ENCODE measurements at regions not wholly inside any gene's neighbourhood (a gene's known extent, or its start where the extent isn't known, plus 50 kb on each side); places are given as distances from the start of the nearest gene placed in this dataset.

DNA sequence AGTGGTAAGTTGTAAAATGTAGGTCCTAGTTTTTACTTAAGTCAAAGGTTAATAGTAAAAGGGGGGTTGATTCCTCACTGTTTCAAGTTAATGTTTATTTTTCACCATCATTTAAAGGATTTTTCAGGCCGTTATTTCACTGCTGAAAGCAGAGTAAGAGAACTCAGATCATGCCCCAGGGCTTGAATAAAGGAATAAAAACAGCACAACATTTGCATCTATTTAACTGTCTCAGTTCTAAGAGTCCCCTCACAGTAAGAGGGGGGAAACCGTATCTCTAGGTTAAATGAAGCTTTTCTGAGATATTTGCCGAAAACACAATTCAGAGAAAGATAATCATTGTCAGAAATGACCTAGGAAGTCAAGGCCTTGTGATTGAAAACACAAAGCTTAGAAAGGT, 138.2 kb upstream of the KCTD1 start:
- Histone ChIP-seq H3K9me3 (ENCODE audit: control insufficient read depth, low read length) (no peaks in the 10 kb centered on the region), H3K4me1 (ENCODE audit: control insufficient read depth, insufficient read depth, low read length) (peaks cover 12% of the 10 kb centered on the region), H3K27me3 (ENCODE audit: control insufficient read depth, insufficient read depth, low read length, poor library complexity, severe bottlenecking) (peaks cover 31% of the 10 kb centered on the region), H3K36me3 (ENCODE audit: control insufficient read depth, insufficient read depth, low read length) (no peaks in the 10 kb centered on the region), H3K9ac (ENCODE audit: extremely low read depth, low read length, poor library complexity, severe bottlenecking) (no peak overlapping the region), H3K27ac (ENCODE audit: low read depth, low read length) (peak overlapping the region; percentile 89), H3K4me3 (ENCODE audit: low read length) (no peak overlapping the region)
- Mint-ChIP-seq H3K4me1 (peaks cover 20% of the 10 kb centered on the region), H3K4me3 (no peak overlapping the region), H3K27me3 (ENCODE audit: insufficient read depth) (peaks cover 35% of the 10 kb centered on the region), H3K9me3 (peaks cover 7% of the 10 kb centered on the region), H3K27ac (no peak overlapping the region), H3K36me3 (ENCODE audit: low read depth) (no peaks in the 10 kb centered on the region)
- DNase-seq: no peak
- WGBS, 2 experiments (ENCODE audit: insufficient coverage in 1 of 2, insufficient read length in 1 of 2): 48% methylated on average over 3 of the region's 3 CpGs
- TF ChIP-seq, protein P1, sequence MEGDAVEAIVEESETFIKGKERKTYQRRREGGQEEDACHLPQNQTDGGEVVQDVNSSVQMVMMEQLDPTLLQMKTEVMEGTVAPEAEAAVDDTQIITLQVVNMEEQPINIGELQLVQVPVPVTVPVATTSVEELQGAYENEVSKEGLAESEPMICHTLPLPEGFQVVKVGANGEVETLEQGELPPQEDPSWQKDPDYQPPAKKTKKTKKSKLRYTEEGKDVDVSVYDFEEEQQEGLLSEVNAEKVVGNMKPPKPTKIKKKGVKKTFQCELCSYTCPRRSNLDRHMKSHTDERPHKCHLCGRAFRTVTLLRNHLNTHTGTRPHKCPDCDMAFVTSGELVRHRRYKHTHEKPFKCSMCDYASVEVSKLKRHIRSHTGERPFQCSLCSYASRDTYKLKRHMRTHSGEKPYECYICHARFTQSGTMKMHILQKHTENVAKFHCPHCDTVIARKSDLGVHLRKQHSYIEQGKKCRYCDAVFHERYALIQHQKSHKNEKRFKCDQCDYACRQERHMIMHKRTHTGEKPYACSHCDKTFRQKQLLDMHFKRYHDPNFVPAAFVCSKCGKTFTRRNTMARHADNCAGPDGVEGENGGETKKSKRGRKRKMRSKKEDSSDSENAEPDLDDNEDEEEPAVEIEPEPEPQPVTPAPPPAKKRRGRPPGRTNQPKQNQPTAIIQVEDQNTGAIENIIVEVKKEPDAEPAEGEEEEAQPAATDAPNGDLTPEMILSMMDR (conservative IDR thresholded peaks at IDR 0.05): no peak

DNA sequence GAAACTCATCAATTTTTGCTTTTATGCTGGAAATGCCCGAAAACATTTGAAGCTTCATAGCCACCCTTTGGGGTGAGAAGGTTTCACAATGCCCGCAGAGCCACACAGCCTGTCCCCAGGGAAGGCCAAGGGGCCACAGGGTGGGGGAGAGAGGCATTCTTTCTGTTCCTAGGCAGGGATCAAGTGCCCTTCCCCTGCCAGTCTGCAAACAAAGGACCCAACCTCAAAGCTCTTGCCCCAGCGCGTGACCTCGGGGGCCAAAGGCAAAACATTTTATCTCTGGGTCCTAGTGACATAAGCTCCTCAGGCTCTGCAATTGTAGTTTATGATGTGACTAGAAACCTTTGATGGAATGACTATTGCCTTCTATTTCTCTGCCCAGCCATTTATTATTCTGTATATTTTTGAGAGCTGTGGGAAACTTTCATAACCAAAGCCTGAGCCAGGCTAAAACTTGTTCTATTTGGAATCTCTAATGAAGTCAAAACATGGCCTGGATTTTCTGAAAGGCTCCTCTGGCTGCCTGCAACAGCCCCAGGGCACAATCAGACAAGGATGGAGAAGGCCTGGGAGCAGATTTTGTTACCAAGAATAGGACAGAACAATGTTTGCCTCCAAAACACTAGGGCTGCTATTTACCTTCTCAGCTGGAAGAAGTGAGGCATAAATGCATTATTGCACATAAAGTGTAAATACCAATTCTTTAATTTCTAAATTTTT, 137.2 kb upstream of the KCTD1 start:
- 55 to 77% methylated on average over 2 to 5 of the region's 5 CpGs for WGBS, 2 experiments (ENCODE audit: insufficient coverage in 1 of 2, insufficient read length in 1 of 2)
- H3K4me1 Mint-ChIP-seq: peaks cover 20% of the 10 kb centered on the region
- peak; percentile 54 for DNase-seq

DNA sequence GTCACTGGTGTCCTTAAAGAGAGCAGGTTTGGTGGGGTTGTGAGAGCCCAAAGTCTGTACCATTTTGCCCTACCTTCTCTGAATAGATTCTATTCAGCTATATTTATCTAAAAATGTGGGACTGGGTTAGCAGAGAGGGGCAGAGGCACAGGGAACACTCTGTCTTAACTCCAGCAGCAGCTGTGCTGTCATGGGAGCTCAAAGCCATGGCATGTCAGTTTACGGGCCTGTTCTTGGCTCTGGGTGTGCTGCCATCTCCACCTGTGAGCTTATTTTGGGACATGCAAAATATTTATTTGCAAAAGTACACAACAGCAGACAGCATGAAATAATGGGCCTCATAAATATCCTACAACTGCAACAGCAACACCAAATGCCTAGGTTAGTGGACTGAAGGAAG, 129.6 kb upstream of the KCTD1 start:
- no peak for DNase-seq
- H3K9me3 Mint-ChIP-seq: peaks cover 13% of the 10 kb centered on the region
- H3K27ac ChIP-seq (ENCODE audit: low read depth, low read length): no peak overlapping the region
- peaks cover 54% of the 10 kb centered on the region for H3K27me3 Mint-ChIP-seq (ENCODE audit: insufficient read depth)
- no peaks in the 10 kb centered on the region for H3K36me3 ChIP-seq (ENCODE audit: control insufficient read depth, insufficient read depth, low read length)
- TF ChIP-seq, protein P1 (conservative IDR thresholded peaks at IDR 0.05): no peak
- H3K9me3 ChIP-seq (ENCODE audit: control insufficient read depth, low read length): peaks cover 15% of the 10 kb centered on the region
- no peak overlapping the region for H3K4me3 Mint-ChIP-seq
- H3K4me3 ChIP-seq (ENCODE audit: low read length): no peak overlapping the region
- no peaks in the 10 kb centered on the region for H3K4me1 Mint-ChIP-seq
- H3K27ac Mint-ChIP-seq: no peak overlapping the region
- peaks cover 37% of the 10 kb centered on the region for H3K27me3 ChIP-seq (ENCODE audit: control insufficient read depth, insufficient read depth, low read length, poor library complexity, severe bottlenecking)
- H3K9ac ChIP-seq (ENCODE audit: extremely low read depth, low read length, poor library complexity, severe bottlenecking): no peak overlapping the region
- WGBS, 2 experiments (ENCODE audit: insufficient coverage in 1 of 2, insufficient read length in 1 of 2): 87% methylated on average over 1 of the region's 1 CpG; no CpG with 5 or more reads in 1 of the 2 experiments
- no peaks in the 10 kb centered on the region for H3K4me1 ChIP-seq (ENCODE audit: control insufficient read depth, insufficient read depth, low read length)
- H3K36me3 Mint-ChIP-seq (ENCODE audit: low read depth): peaks cover 2% of the 10 kb centered on the region

More for the DNA sequence above, 137.2 kb upstream of the KCTD1 start:
- H3K9ac ChIP-seq (ENCODE audit: extremely low read depth, low read length, poor library complexity, severe bottlenecking): no peak overlapping the region
- no peaks in the 10 kb centered on the region for H3K36me3 Mint-ChIP-seq (ENCODE audit: low read depth)
- peaks cover 2% of the 10 kb centered on the region for H3K9me3 Mint-ChIP-seq
- no peak overlapping the region for H3K27ac Mint-ChIP-seq
- no peak overlapping the region for H3K4me3 ChIP-seq (ENCODE audit: low read length)
- no peaks in the 10 kb centered on the region for H3K9me3 ChIP-seq (ENCODE audit: control insufficient read depth, low read length)
- peak overlapping the region; percentile 89 for H3K27ac ChIP-seq (ENCODE audit: low read depth, low read length)
- H3K27me3 Mint-ChIP-seq (ENCODE audit: insufficient read depth): peaks cover 38% of the 10 kb centered on the region
- TF ChIP-seq, protein P1 (conservative IDR thresholded peaks at IDR 0.05): no peak
- no peaks in the 10 kb centered on the region for H3K36me3 ChIP-seq (ENCODE audit: control insufficient read depth, insufficient read depth, low read length)
- H3K4me3 Mint-ChIP-seq: no peak overlapping the region
- peaks cover 40% of the 10 kb centered on the region for H3K27me3 ChIP-seq (ENCODE audit: control insufficient read depth, insufficient read depth, low read length, poor library complexity, severe bottlenecking)
- H3K4me1 ChIP-seq (ENCODE audit: control insufficient read depth, insufficient read depth, low read length): peaks cover 12% of the 10 kb centered on the region
